ENCODE measurements at regions not wholly inside any gene's neighbourhood (a gene's known extent, or its start where the extent isn't known, plus 50 kb on each side); places are given as distances from the start of the nearest gene placed in this dataset.

DNA sequence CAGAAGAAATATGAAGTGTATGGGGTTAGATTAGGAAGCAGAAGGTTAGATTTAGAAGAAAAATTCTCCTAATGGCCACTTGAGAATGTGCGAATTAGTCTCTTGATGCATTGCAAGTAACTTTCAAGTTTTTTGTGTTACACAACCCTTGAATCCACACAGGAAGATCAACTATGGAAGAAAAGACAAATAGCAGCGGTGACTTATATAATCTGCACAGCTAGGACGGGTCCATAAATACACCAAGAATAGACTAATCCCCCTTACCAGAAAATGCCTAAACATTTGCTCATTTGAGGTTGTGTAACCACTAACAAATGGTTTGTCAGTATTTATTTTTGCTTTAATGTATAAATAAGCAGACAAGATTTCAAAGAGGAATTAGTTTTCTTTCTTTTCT is 182.6 kb downstream of the TGFB2 start:
- DNase-seq = no peak

DNA sequence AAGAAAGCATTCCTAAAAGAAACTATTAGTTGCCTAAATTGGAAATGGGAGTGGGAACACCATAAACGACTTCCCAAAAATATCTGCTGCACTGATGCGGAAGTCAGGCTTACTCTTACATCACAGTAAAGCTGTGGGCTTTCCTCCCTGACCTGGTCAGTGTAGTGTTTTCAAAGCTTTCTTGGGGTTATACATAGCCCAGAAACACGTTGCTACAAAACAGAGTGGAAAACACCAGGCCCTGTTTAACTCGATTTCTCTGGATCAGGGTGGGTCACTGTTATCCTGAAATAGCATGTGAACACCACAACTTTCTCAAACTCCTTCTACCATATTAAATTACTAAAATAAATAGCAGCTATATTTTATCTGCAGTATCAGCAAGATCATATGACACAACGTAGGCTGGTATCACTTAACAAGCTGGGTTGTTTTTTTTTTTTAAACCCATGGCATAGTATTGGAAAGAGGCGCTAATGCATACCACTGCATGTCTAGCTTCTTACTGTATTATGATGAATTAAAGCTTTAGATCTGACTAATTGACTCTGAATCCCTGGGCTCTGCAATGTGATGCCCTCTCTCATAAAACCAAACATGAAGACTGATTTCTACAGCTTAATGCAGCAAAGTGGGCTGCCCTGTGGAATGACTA is 184.6 kb downstream of the TGFB2 start:
- DNase-seq = no peak

DNA sequence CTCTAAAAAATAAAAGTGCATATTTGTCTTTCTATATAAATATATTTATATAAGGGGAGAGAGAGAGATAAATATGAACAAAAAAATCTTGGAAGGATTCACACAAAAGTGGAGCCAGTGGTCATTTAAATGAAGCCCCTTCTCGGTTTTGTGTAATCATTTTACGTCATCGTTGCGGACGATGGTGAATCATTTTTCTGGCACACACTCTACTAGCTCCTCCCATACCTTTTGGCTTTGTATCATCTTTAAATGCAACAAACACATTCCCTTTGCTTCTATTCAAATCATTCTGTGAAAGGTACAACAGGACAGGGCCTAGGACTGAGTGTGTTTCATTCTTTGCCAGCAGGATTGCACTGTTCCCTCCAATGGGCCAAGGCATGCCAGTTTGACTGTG is 186.8 kb downstream of the TGFB2 start:
- DNase-seq = no peak

DNA sequence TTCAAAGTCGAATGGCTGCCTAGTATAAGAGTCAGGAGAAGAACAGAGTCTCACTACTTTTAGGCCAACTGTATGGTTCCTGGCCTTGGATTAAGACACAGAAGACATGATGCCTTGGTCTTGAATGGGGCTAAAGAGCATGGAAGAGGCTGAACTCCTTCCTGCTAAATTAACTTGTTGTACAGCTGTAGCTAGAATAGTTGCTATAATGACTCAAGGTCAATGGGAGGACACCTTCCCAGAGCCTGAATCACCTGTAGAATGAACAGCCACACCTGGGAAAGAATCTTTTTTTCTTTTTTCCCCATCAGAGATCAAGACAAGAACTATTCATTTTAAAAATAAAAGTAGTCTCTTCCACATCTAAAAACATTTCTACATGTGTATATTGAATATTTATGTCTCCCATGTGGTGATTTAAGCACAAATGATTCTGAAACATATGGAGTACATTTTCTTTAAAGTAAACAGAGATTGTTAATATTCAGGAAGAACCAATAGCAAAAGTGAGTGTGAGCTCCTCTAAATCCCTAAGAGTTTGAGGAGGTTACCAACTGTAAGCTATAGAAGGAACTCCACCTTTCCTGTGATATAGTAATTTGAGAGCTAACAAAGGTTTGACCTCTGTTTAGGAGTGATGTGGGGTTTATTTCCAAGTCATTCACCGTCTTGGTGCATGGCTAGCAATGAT is 191.3 kb downstream of the TGFB2 start:
- no peak for DNase-seq

DNA sequence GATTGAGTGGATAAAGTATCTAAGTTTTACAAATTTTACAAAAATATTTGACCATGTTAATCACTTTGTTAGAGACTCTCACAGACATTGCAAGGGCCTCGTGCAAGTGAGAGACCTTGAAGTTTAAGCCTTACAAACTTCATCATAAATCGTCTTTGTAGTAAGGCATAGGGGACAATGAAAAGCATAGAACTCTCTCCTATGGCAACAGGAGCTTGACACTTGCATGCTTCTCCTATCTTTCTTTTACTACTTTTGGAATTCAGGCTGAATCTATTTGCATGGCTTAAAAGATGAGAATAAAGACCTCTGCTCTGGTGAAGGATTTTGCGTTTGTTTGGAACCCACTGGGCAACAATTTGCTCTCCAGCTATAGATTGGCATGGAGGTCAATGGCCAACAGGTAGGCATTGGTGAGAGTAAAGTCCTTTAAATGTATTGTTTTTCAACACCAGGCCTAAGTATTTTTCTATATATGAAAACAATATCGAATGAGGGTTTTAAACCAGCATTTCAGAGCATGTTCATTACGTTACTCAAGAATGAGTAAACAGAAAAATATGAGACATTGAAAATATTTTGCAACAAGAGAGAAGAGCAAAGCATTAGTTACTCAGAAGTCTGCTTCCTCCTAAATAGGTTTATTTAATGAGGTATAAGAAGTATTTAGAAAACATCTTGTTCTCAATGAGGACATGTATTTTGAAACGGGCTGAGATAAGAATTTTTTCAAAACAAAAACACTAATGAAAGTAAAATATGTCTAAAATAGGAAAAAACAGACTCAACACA is 192.2 kb downstream of the TGFB2 start:
- DNase-seq = no peak

DNA sequence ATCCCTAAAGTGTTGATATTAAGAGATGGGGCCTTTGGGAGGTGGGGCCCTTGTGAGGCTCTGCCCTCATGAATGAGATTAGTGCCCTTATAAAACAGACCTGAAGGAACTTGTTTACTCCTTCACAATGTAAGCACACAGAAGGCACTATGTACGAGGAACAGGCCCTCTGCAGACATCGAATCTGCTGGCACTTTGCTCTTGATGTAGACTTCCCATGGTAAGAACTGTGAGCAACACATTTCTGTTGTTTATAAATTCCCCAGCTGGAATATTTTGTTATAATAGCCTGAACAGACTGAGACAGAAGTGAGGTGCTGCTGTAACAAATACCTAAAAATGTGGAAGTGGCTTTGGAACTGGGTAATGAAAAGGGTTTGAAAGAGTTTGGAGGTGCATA is 193.2 kb downstream of the TGFB2 start:
- DNase-seq = no peak

DNA sequence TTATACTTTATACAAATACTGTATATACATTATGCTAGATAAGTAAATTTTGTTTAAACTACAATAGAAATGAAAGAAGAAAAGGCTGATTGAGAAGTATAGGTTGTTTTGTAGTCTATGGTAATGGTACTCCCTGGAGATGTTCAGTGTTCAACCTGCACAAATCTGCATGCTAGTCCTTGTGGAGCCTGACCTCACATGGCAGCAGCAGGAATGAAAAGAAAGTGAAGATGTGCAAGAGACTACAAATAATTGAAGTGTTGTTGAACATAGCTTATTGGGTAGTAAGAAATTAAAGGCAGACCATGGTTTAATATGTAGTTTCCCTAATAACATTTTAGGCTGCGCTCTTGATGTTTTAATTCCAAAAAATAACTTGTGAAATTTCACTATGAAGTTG is 201.2 kb downstream of the TGFB2 start:
- no peak for DNase-seq

DNA sequence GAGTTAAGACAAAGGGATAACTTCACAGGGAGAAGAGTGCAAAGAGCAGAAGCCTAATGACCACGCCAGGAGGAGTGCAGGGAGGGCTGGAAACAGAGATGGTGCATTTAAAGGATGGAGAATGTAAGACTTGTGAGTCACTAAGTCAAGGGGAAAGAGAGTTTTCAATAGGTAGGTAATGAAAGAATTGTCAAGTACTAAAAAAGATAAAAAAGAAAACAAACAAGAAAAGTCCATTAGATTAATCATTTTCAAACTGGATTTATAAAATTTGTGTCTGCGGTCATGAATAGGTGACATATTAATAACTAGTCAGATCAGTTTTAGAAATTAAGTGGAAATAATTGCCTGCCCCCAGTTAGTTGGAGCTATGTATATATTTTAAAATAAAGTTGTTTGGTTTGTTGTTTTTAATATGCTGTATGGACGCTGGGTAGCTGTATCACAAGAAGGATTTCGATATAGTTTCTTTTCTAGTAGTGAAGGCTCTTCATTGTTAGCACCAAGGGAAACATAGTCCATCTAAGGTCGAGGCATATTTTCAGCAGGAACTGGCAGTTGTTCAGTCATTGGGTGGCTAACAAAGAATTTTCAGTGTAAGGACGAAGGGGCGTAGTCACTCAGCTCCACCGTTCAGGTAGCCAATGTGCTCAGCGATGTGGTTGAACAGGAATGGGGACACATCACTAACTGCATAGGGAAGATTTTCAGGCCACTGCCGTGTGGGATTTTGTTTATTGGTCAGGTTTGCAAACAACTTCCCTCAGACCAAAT is 203.0 kb downstream of the TGFB2 start:
- DNase-seq = no peak

DNA sequence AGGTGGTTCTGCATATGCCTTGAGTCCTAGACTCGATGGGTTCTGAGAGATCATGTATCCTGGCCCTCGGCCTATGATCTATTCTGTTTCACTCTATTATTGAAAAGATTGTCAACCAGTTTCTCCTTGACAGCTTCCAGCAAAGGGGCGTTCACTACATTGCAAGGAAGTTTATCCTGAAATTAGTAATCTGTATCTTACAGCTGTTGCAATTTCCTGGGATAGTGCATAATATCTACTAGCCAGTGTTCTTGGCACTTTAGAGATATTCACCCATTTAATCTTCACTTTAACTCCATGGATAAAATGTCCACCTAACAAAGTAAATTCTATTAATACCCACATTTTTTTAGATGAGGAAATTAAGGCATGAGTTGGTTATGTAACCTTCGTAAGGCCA is 203.6 kb downstream of the TGFB2 start:
- no peak for DNase-seq

DNA sequence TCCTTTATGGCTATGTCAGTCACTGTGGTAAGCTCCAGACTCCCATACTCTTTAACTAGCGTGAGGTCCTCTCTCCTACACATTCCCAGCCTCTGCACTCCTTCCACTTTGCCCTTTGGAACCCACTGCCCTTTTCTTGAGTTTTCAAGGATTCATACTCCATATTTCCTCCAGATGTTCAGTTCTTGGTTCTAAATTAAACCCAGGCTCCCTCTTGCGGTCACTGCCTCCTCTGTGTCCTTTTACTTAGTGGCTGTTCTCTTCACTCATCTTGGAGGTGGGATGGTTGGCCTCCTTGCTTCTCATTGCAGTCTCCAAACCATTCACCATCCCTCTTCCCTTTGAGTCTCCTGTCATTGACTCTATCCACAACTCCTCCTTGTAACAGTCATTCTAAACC is 208.1 kb downstream of the TGFB2 start:
- DNase-seq = no peak

DNA sequence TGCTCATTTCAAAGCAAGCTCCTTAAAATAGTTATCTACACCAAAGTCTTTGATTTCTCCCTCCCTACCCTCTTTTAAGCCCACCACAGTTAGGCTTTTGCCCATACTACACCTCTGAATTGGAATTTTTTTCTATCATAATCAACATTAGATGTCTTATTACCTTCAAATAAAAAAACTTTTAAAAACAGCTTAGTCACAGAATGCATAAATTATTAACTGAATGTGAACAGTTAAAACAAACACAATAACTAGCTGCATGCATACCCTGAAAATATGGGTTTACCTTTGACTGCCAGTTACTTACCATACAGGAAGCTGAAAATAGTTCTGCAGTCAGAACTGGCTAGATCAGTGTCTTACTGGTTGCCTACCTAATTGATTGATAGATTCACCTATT is 210.9 kb downstream of the TGFB2 start:
- no peak for DNase-seq

DNA sequence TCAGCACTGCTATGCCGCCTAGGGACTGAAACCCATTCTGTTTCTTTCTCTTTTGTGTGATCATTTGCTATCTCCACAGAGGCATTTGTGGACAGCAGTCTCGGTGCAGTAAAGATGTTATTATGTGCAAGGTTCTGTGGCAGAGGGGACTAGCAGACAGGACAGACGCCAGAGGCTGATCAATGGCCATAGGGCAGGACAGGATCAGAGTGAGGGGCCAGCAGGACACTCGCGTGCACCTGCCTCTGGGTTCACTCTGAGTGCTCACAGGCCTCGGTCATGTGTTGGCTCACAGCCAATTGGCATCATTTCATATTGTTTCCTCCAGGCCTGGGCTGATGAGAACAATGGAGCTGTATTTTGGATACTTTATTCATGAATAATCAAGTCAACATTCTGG is 212.6 kb downstream of the TGFB2 start:
- peak; percentile 73 for DNase-seq

DNA sequence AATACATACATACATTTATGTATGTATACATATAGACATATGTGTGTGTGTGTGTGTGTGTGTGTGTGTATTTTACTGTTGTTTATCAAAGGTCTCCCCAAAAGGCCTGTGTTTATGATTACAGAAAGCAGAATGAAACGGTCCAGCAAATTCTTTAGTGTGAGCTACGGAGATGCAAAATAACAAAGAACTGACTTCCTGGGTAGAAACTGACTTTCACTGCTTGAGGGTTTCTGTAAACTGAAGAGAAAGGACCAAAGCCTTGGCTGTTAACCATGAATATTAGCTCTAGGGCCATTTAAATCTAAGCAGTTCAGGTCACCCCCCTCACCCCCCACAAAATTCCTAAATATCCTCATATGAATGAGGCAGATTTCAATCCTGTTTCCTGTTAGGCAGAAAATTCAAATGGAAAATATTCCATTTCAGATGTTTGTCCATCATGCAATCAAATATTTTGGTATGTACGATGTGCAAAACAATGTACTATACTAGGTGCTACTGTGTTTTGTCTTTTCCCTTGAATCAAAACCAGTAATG is 213.2 kb downstream of the TGFB2 start:
- DNase-seq = no peak

DNA sequence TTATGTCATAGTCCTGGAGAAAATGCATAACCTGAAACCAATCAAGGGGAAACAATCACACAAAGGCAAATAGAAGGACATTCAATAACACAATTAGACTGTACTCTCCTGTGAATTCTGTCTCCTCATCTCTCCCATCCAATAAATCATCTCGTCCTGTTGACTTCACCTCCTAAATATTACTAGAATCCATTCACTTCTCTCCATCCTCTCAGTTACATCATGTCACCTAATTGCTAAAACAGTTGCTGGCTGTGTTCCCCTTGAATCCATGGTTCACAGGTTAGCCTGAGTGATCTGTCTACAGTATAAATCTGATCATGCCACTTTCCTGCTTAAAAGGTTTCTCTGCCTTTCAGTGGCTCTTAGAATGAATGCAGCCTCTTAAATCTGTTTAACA is 220.2 kb downstream of the TGFB2 start:
- DNase-seq = no peak

DNA sequence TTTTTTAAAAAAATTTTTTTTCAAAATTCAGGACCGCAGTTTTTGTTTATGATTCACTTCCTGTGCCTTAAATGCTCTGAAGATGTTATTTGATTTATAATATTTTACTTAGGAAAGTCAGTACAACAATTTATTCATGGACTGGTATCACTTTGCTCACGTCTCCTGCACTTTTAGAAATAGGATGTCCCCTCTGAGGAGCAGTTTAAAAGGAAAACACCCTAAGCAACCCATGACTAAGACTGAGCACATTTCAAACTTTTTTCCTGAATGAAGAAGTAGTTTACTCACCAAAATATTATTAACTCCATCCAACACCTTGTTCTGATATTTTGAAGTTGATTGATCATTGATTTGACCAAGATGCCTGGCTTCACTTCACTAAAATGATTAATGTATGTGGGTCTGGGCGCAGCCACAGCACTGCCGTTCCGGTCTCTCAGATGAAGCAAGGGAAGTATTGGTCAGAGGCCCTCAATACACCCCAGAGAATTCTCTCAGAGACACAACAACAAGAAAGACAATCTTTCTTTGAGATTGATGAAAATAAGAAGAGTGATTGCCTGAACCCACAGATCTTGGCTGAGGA is 223.9 kb downstream of the TGFB2 start:
- no peak for DNase-seq

DNA sequence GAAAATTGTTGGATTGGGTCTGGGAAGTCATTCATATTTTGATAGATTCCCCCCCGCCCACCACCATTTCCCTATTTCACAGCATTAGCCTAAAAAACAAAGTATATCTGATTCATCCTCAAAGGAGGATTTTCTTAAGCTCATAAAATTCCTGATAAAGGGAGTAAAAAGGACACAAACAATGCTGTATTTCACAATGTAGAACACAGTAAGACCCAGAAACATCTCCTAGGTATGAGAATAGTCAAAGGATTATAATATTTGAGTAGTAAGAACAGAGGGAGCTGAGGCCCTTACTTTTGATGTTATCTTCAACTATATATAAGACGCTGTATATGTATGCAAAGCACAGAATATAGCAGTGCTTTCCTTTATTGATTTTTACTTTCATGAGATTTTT is 225.3 kb downstream of the TGFB2 start:
- no peak for DNase-seq

DNA sequence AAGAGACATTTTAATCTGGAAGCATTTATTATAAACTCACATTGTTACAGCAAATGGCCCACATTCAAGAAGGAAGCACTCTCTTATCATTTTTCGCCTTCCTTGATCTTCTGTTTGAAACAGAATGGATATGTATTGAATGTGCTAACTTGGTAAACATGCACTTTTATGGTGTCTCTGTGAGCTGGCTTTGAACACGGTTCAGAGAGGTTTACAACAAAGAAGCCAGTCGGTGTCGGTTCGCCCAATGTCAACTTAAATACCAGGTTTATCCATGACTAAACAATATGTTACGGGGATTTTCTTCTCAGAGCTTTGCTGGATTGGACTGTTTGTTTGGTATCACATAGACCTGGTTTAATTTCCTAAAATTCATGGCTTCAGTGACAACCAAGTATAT is 226.4 kb downstream of the TGFB2 start:
- no peak for DNase-seq

DNA sequence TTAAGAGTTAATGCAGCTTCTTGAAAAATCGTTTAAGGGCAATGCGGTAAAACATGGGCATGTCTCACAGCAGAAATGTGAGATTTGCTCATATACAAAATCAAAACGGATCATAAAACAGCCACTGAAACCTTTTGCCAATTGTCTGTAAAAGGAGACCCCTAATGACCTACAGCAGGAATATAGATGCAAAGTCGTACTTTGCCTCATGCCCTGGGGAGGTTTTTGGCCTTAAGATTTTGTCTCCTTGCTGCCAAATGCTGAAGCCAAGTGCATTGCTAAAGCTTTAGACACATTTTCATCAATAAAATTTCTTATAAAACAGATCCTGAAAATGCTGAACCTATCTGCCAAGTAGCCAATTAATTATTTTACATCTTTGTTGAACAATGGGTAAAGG is 226.9 kb downstream of the TGFB2 start:
- peak; percentile 63 for DNase-seq

DNA sequence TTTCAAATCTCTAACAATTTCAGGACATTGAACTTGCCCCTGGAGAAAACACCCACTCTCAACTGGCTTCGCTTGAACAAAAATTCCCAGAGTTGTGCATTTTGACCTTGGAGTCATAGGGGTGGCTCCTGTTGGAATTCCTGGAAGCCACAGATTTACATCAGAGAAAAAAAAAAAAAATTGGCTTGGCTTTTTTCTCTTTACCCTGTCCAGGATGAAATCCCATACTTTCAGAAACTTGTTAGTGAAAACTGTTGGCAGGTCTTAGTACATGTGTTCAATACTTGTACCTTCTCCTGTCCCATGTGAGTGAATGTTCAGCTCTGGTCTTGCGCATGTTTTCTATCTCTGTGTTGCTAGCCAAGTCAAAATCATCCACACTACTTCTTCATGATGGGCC is 228.8 kb downstream of the TGFB2 start:
- DNase-seq = no peak

DNA sequence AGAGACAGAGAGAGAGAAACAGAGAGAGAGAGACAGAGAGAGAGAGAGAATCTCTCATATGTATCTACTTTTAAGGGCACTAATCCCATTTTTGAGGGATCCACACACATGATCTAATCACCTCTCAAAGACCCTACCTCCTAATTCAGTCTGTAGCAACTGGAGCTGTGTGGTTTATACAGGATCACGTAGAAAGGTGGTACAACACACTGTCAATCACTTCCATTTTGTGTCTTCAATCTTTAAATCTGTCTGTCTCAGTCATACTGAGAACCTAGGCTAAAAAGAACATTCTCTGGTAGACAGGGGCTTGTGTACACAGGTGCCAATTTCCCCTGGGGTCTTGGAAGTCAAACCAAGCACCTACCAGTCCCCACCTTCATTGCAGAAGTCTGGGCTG is 229.9 kb downstream of the TGFB2 start:
- DNase-seq = no peak

DNA sequence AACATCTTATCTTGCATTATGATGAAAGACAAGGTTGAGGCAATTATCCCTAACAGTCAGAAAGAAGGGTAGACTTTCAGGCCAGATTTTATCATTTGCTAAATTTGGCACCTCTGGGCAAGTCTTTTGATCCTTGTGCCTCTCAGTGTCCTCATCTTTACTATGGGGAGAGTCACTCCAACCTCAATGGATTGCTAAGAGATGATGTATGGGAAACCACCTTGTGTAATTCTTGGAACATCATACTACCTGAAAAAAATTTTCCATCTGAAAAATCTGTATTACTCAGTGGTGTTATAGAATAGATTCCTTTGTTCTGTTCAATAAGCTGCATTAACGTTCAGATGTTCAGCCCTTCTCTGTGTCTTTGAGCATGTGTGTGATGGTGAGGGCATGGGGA is 230.7 kb downstream of the TGFB2 start:
- no peak for DNase-seq

DNA sequence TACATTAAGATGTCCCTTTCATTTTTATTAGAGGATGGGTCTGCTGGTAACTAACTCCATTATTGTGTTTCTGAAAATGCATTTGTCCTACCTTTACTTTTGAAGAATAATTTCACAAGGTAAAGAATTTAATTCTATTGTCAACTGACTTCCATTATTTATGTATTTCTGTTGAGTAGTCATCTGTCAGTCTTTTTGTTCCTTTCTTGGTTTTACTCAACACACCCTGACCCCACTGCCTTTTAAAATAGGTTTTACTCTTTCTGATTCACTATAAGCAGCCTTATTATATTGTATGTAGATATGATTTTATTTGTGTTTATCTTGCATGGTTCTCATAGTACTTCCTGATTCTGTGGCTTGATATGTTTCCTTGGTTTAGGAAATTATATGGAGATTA is 237.5 kb downstream of the TGFB2 start:
- no peak for DNase-seq
